Tongue (tissue), 1 donor: ENCODE measurements at regions not wholly inside any gene's neighbourhood (a gene's known extent, or its start where the extent isn't known, plus 50 kb on each side); places are given as distances from the start of the nearest gene placed in this dataset.
"Not testable (repeated sequence)": the region's sequence is repeated elsewhere in the genome, so short reads cannot be mapped to it uniquely, and the experiment has no call there.

ENCODE experiments used
- DNase-seq: peaks from one replicate; pipeline ENCODE4 v3.0.0-alpha.2; 2015

- DNase-seq = no peak
Measured at GRCh38 chr11:70550456-70551195, 152.3 kb downstream of the CTTN start.

GRCh38 chr11:70551351-70552166 lies 153.2 kb downstream of the CTTN start:
- DNase-seq = no peak

GRCh38 chr11:70552167-70553150 lies 154.1 kb downstream of the CTTN start:
- no peak for DNase-seq

- DNase-seq = no peak
Measured at GRCh38 chr11:70555078-70555477, 156.7 kb downstream of the CTTN start.

- peak; percentile 79 for DNase-seq
Measured at GRCh38 chr11:70556884-70557741, 158.8 kb downstream of the CTTN start.

- DNase-seq = peak; percentile 63
Measured at GRCh38 chr11:70557742-70558485, 159.6 kb downstream of the CTTN start.

- no peak for DNase-seq
Measured at GRCh38 chr11:70558681-70559080, 160.4 kb downstream of the CTTN start.

- DNase-seq = no peak
Measured at GRCh38 chr11:70559516-70559915, 161.2 kb downstream of the CTTN start.

GRCh38 chr11:70560621-70561020 lies 162.3 kb downstream of the CTTN start:
- DNase-seq = not testable (repeated sequence)

- DNase-seq = no peak
Measured at GRCh38 chr11:70566768-70567530, 168.6 kb downstream of the CTTN start.

GRCh38 chr11:70567680-70568034 lies 169.3 kb downstream of the CTTN start:
- no peak for DNase-seq

GRCh38 chr11:70568035-70568813 lies 169.9 kb downstream of the CTTN start:
- peak; percentile 75 for DNase-seq

GRCh38 chr11:70568814-70569617 lies 170.7 kb downstream of the CTTN start:
- no peak for DNase-seq

GRCh38 chr11:70569618-70569890 lies 171.2 kb downstream of the CTTN start:
- DNase-seq = no peak

- DNase-seq = no peak
Measured at GRCh38 chr11:70569996-70570692, 171.8 kb downstream of the CTTN start.

GRCh38 chr11:70570693-70571395 lies 172.5 kb downstream of the CTTN start:
- no peak for DNase-seq

- DNase-seq = no peak
Measured at GRCh38 chr11:70572974-70573260, 174.6 kb downstream of the CTTN start.
